Activated CD4-positive, alpha-beta T cell treated with anti-CD3 and anti-CD28 coated beads, Interleukin-10, Interleukin-2, amounts not matched to agents 100 ng/mL and 50 ng/mL, durations not matched to agents 16 hours and 8 hours (primary cell): ENCODE measurements at regions not wholly inside any gene's neighbourhood (a gene's known extent, or its start where the extent isn't known, plus 50 kb on each side); places are given as distances from the start of the nearest gene placed in this dataset.

Source experiments
- DNase-seq: peaks from one replicate; pipeline ENCODE4 v3.0.0-alpha.2; 2020

GRCh38 chr14:99039331-99040041 lies 232.5 kb downstream of the BCL11B start:
- no peak for DNase-seq

GRCh38 chr14:99040052-99040451 lies 231.9 kb downstream of the BCL11B start:
- no peak for DNase-seq

GRCh38 chr14:99040711-99041110 lies 231.3 kb downstream of the BCL11B start:
- DNase-seq: no peak

- DNase-seq: no peak
Observed at GRCh38 chr14:99041141-99041819, 230.7 kb downstream of the BCL11B start.

- no peak for DNase-seq
Observed at GRCh38 chr14:99041820-99042174, 230.2 kb downstream of the BCL11B start.

- DNase-seq: no peak
Observed at GRCh38 chr14:99042381-99043266, 229.4 kb downstream of the BCL11B start.

GRCh38 chr14:99043267-99043615 lies 228.8 kb downstream of the BCL11B start:
- no peak for DNase-seq

GRCh38 chr14:99043756-99044155 lies 228.2 kb downstream of the BCL11B start:
- DNase-seq: no peak

GRCh38 chr14:99047441-99048031 lies 224.5 kb downstream of the BCL11B start:
- no peak for DNase-seq

GRCh38 chr14:99050309-99050708 lies 221.7 kb downstream of the BCL11B start:
- DNase-seq: no peak

GRCh38 chr14:99052467-99052866 lies 219.5 kb downstream of the BCL11B start:
- no peak for DNase-seq

GRCh38 chr14:99055019-99055418 lies 217.0 kb downstream of the BCL11B start:
- DNase-seq: no peak

- peak; percentile 62 for DNase-seq
Observed at GRCh38 chr14:99055816-99056215, 216.2 kb downstream of the BCL11B start.

- no peak for DNase-seq
Observed at GRCh38 chr14:99057576-99058083, 214.4 kb downstream of the BCL11B start.

- DNase-seq: no peak
Observed at GRCh38 chr14:99058542-99058941, 213.5 kb downstream of the BCL11B start.

GRCh38 chr14:99062216-99062615 lies 209.8 kb downstream of the BCL11B start:
- DNase-seq: no peak

GRCh38 chr14:99062772-99063418 lies 209.1 kb downstream of the BCL11B start:
- DNase-seq: no peak

- no peak for DNase-seq
Observed at GRCh38 chr14:99063620-99064225, 208.3 kb downstream of the BCL11B start.

GRCh38 chr14:99064262-99064954 lies 207.6 kb downstream of the BCL11B start:
- DNase-seq: no peak

- no peak for DNase-seq
Observed at GRCh38 chr14:99065551-99065950, 206.4 kb downstream of the BCL11B start.

- no peak for DNase-seq
Observed at GRCh38 chr14:99066378-99066777, 205.6 kb downstream of the BCL11B start.
